Sigmoid colon (tissue), 4 donors: ENCODE measurements at regions not wholly inside any gene's neighbourhood (a gene's known extent, or its start where the extent isn't known, plus 50 kb on each side); places are given as distances from the start of the nearest gene placed in this dataset.

Experiments used
- CTCF ChIP-seq, 4 experiments: fragments of 450-650 bp in 3 of 4; fragments of 200-600 bp in 1 of 4; IDR thresholded peaks; one replicate each; pipeline ENCODE4 v1.5.1; 2016 to 2019; ENCODE audit warnings: antibody characterized with exemption in 4 of 4, mild to moderate bottlenecking in 3 of 4, moderate library complexity in 2 of 4
- EP300 ChIP-seq, 4 donors: sonication (generic); formaldehyde crosslinking; IDR thresholded peaks; one replicate each; pipeline ENCODE4 v1.6.1; 2017; ENCODE audit warnings: antibody characterized with exemption in 4 of 4
- POLR2AphosphoS5 ChIP-seq, 4 donors: sonication (generic); formaldehyde crosslinking; IDR thresholded peaks; one replicate each; pipeline ENCODE4 v1.6.1; 2017; ENCODE audit warnings: antibody characterized with exemption in 4 of 4

- TF ChIP-seq CTCF (IDR thresholded peaks at IDR 0.05) (no peak), EP300 (IDR thresholded peaks at IDR 0.05) (no peak), POLR2AphosphoS5 (IDR thresholded peaks at IDR 0.05) (no peak)
Measured at GRCh38 chr14:25358330-25358729, 308.4 kb upstream of the STXBP6 start.
